GM19438 (cell line): ENCODE measurements at regions not wholly inside any gene's neighbourhood (a gene's known extent, or its start where the extent isn't known, plus 50 kb on each side); places are given as distances from the start of the nearest gene placed in this dataset.
"Not testable (repeated sequence)": the region's sequence is repeated elsewhere in the genome, so short reads cannot be mapped to it uniquely, and the experiment has no call there.

Experiments used
- ATAC-seq: cut with Tn5 transposase; IDR thresholded peaks from one replicate; pipeline ENCODE4 v1.9.1; 2021; ENCODE audit warnings: low read depth; ENCODE audit not compliant: unreplicated experiment

- ATAC-seq = no peak
Measured at GRCh38 chr13:63864171-63864902, 2448.7 kb upstream of the PCDH20 start.

GRCh38 chr13:63855457-63856118 is 2439.9 kb upstream of the PCDH20 start:
- ATAC-seq = no peak

- no peak for ATAC-seq
Measured at GRCh38 chr13:63853816-63854215, 2438.2 kb upstream of the PCDH20 start.

- no peak for ATAC-seq
Measured at GRCh38 chr13:63851526-63851925, 2435.9 kb upstream of the PCDH20 start.

DNA sequence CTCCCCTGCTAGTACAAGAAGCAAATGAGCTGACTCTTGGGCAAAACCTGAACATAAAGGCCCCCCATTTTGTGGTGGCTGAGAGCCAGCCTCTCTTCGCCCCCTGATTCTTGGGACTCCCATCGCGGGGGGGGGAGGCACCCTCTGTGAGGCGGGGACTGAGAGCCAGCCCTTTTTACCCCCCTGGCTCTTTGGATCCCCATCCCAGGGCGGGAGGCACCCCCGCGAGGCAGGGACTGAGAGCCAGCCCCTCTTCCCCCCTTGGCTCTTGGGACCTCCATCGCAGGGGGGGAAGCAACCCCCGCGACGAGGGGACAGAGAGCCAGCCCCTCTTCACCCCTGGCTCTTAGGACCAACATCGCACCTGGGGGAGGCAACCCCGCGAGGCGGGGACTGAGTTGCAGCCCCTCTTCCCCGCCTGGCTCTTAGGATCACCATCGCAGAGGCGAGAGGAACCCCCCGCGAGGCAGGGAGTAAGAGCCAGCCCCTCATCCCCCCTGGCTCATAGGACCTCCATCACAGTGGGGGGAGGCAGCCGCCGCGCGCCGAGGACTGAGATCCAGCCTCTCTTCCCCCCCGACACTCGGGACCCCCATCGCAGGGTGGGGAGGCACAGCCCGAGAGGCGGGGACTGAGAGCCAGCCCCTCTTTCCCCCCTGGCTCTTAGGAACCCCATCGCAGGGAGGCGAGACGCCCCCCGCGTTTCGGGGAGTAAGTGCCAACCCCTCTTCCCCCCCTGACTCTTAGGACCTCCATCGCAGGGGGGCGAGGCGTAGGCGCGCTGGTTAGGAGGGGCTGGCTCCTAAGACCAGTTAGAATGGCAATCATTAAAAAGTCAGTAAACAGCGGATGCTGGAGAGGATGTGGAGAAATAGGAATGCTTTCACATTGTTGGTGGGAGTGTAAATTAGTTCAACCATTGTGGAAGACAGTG is 2428.4 kb upstream of the PCDH20 start:
- no peak for ATAC-seq

GRCh38 chr13:63842102-63842501 is 2426.5 kb upstream of the PCDH20 start:
- no peak for ATAC-seq

GRCh38 chr13:63840551-63841421 is 2425.1 kb upstream of the PCDH20 start:
- no peak for ATAC-seq

GRCh38 chr13:63838366-63839110 is 2422.9 kb upstream of the PCDH20 start:
- ATAC-seq = no peak

GRCh38 chr13:63837701-63838100 is 2422.1 kb upstream of the PCDH20 start:
- not testable (repeated sequence) for ATAC-seq

DNA sequence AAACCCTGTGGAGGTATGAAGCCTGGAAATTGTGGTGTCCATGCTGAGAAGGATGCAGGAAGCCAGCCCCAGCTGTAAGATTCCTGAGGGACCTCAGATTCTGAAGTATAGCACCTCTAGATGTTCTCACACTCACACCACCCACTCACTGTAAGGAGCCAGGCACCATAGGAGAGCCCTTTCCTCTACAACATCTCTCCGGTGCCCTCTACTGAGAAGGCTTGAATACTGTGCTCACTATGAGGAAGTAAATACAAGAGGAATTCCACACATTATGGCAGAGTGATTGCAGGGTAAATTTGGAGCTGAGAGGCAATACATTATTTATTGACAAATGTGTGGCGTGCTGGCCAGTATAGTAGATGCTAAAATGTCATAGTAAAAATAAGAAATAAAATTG is 2414.0 kb upstream of the PCDH20 start:
- ATAC-seq = not testable (repeated sequence)

DNA sequence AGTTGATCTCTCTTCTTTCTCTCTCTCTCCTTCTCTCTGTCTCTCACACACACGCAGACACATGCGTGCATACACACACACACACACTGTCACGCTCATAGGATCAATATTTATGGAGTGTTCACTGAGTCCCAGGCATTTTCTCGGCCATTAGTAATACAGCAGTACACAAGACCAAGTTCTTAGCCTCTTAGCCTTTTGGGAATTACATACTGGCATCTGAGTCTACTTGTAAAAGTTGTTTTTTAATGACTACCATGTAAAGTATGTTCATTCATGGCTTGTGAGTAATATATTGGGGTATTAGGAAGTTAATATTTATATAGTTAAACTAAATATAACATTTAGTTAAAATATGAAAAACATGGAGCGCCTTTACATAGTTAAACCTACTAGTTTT is 2406.1 kb upstream of the PCDH20 start:
- ATAC-seq = not testable (repeated sequence)

- ATAC-seq = not testable (repeated sequence)
Measured at GRCh38 chr13:63811428-63812004, 2395.9 kb upstream of the PCDH20 start.

GRCh38 chr13:63791134-63791533 is 2375.5 kb upstream of the PCDH20 start:
- not testable (repeated sequence) for ATAC-seq

DNA sequence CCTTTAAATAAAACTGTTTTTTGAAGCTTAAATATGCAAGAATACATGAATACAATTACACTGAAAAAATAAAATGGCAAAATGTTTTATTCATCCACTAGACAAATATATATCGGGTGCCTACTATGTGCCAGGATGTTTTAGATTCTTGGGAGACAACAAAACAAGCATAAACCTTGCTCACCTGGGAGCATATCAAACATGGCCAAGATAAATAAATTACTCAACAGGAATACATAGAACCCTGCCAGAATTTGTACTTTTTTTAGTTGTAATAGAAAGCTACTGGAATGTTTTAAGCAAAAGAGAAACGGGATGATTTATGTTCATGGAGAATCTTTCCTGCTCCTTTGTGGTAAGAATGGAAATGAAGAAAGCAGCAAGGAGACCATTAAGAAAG is 2358.5 kb upstream of the PCDH20 start:
- no peak for ATAC-seq

DNA sequence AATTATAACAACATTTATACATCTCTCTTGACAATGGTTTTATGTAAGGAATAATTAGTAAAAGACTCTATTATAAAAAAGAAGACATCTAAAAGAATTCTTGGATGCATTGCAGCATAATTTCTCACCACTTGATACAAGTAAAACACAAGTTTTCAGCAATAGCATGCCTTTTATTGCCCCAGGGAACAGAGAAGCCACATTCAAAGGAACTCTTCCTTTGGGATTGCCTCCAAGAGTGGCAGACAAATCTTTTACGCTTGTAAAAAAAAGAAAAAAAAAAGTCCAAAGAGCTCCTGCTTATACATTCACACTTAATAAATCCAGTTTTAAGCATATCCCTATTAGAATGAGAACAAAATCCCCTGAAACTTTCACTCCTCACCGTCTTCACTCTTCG is 2357.8 kb upstream of the PCDH20 start:
- no peak for ATAC-seq

GRCh38 chr13:63757683-63758082 is 2342.0 kb upstream of the PCDH20 start:
- ATAC-seq = not testable (repeated sequence)

- not testable (repeated sequence) for ATAC-seq
Measured at GRCh38 chr13:63749857-63750256, 2334.2 kb upstream of the PCDH20 start.

- not testable (repeated sequence) for ATAC-seq
Measured at GRCh38 chr13:63741814-63742101, 2326.1 kb upstream of the PCDH20 start.
